HEK293T (cell line): ENCODE measurements at regions not wholly inside any gene's neighbourhood (a gene's known extent, or its start where the extent isn't known, plus 50 kb on each side); places are given as distances from the start of the nearest gene placed in this dataset.

ENCODE experiments used
- ARNT ChIP-seq: fragments of 450-650 bp; IDR thresholded peaks from 2 replicates; pipeline ENCODE4 v1.6.1; 2017; ENCODE audit warnings: mild to moderate bottlenecking
- BHLHE40 ChIP-seq: fragments of 450-650 bp; IDR thresholded peaks from 2 replicates; pipeline ENCODE4 v1.6.1; 2016; ENCODE audit warnings: mild to moderate bottlenecking, moderate library complexity, borderline replicate concordance
- FOXK2 ChIP-seq: fragments of 450-650 bp; IDR thresholded peaks from 2 replicates; pipeline ENCODE4 v1.6.1; 2016; ENCODE audit warnings: mild to moderate bottlenecking
- FOXM1 ChIP-seq: fragments of 450-650 bp; IDR thresholded peaks from 2 replicates; pipeline ENCODE4 v1.6.1; 2017; ENCODE audit warnings: mild to moderate bottlenecking, borderline replicate concordance
- NFRKB ChIP-seq: fragments of 450-650 bp; IDR thresholded peaks from 2 replicates; pipeline ENCODE4 v1.6.1; 2016; ENCODE audit warnings: mild to moderate bottlenecking, moderate library complexity
- SP1 ChIP-seq: fragments of 450-650 bp; IDR thresholded peaks from 2 replicates; pipeline ENCODE4 v1.6.1; 2017
- SUZ12 ChIP-seq: fragments of 450-650 bp; IDR thresholded peaks from 2 replicates; pipeline ENCODE4 v1.6.1; 2016; ENCODE audit warnings: mild to moderate bottlenecking
- ZNF384 ChIP-seq: fragments of 450-650 bp; IDR thresholded peaks from 2 replicates; pipeline ENCODE4 v1.6.1; 2016

GRCh38 chr13:67328895-67329294 lies 98.8 kb upstream of the PCDH9 start:
- no peak for TF ChIP-seq FOXK2
- no peak for TF ChIP-seq ARNT
- no peak for TF ChIP-seq SP1
- no peak for TF ChIP-seq ZNF384
- no peak for TF ChIP-seq NFRKB
- TF ChIP-seq BHLHE40: no peak
- no peak for TF ChIP-seq FOXM1
- no peak for TF ChIP-seq SUZ12
